Endothelial cell of umbilical vein (primary cell): ENCODE measurements at regions not wholly inside any gene's neighbourhood (a gene's known extent, or its start where the extent isn't known, plus 50 kb on each side); places are given as distances from the start of the nearest gene placed in this dataset.

Experiments used
- BruUV-seq: library from RNA; stranded (reverse); fragments of 400-500 nt; replicated peaks from 2 replicates; lab custom pipeline; 2021; lab: Mats Ljungman, UMichigan
- CTCF ChIA-PET: fragments of 300-600, 350-600 bp; sonication (Branson Sonifier 250); formaldehyde crosslinking; loops from one replicate; lab custom pipeline; 2021; ENCODE audit warnings: antibody characterized with exemption, inconsistent platforms; lab: Charles Lee
- POLR2A ChIA-PET: fragments of 300-600, 350-600 bp; sonication (Branson Sonifier 250); formaldehyde crosslinking; loops from one replicate; lab custom pipeline; 2021; ENCODE audit warnings: antibody characterized with exemption, inconsistent platforms; lab: Charles Lee
- DNase-seq: peaks from one replicate; pipeline ENCODE4 v3.0.0-alpha.2; 2011; ENCODE audit warnings: low read depth, low spot score
- FAIRE-seq: peaks from 2 replicates; lab custom pipeline; 2011; peaks lifted over from hg19 to GRCh38; lab: Jason Lieb, UNC
- H2AFZ ChIP-seq: 2 replicates; pipeline ENCODE4 v1.6.0; 2012; ENCODE audit warnings: low read depth, low read length, control low read depth, inconsistent platforms
- H3K27ac ChIP-seq: 2 replicates; pipeline ENCODE4 v1.5.1; 2011; ENCODE audit warnings: low read depth, mild to moderate bottlenecking, control low read depth, low read length, moderate library complexity; ENCODE audit not compliant: insufficient read depth
- H3K27me3 ChIP-seq, 2 experiments: 2 replicates each; pipeline versions ENCODE4 v1.6.0 to v1.6.1; 2011; ENCODE audit warnings: low read length in 2 of 2, mixed read lengths in 1 of 2; ENCODE audit not compliant: control insufficient read depth in 2 of 2, insufficient read depth in 2 of 2
- H3K36me3 ChIP-seq, 2 experiments: 2 replicates in 1 of 2; 3 replicates in 1 of 2; pipeline ENCODE4 v1.5.1; 2011; ENCODE audit warnings: low read length in 2 of 2, mild to moderate bottlenecking in 1 of 2, moderate library complexity in 1 of 2; ENCODE audit not compliant: control insufficient read depth in 2 of 2, insufficient read depth in 2 of 2; ENCODE audit errors: extremely low read depth in 1 of 2
- H3K4me1 ChIP-seq: 3 replicates; pipeline ENCODE4 v1.5.1; 2011; ENCODE audit warnings: mild to moderate bottlenecking, low read length; ENCODE audit not compliant: control insufficient read depth, insufficient read depth; ENCODE audit errors: extremely low read depth
- H3K4me2 ChIP-seq: 2 replicates; pipeline ENCODE4 v1.6.1; 2011; ENCODE audit warnings: low read length, control low read depth, mixed read lengths; ENCODE audit not compliant: insufficient read depth
- H3K4me3 ChIP-seq, 3 experiments: fragments of 200-600 bp in 1 of 3; sonication (generic), shearing (Covaris generic) in 1 of 3; replicated peaks in 1 of 3; 2 replicates each; pipeline ENCODE4 v1.5.1; 2011 to 2016; ENCODE audit warnings: control low read depth in 3 of 3, low read length in 3 of 3, mild to moderate bottlenecking in 2 of 3, inconsistent platforms in 1 of 3, low read depth in 1 of 3, moderate library complexity in 1 of 3; ENCODE audit not compliant: insufficient read depth in 1 of 3
- H3K79me2 ChIP-seq: 2 replicates; pipeline ENCODE4 v1.6.0; 2012; ENCODE audit warnings: low read length, inconsistent platforms; ENCODE audit not compliant: control insufficient read depth, insufficient read depth
- H3K9ac ChIP-seq: replicated peaks from 2 replicates; pipeline ENCODE3; 2011; ENCODE audit warnings: low read length, control low read depth; ENCODE audit not compliant: insufficient read depth; ENCODE audit errors: extremely low read depth
- H3K9me1 ChIP-seq: replicated peaks from 3 replicates; pipeline ENCODE4 v1.6.0; 2011; ENCODE audit warnings: mild to moderate bottlenecking, low read length; ENCODE audit not compliant: control insufficient read depth, insufficient read depth; ENCODE audit errors: extremely low read depth
- H3K9me3 ChIP-seq: replicated peaks from 2 replicates; pipeline ENCODE4 v1.5.1; 2012; ENCODE audit warnings: low read length, inconsistent platforms; ENCODE audit not compliant: control insufficient read depth, insufficient read depth
- H4K20me1 ChIP-seq: replicated peaks from 2 replicates; pipeline ENCODE3; 2011; ENCODE audit warnings: mild to moderate bottlenecking, low read length; ENCODE audit not compliant: control insufficient read depth, insufficient read depth; ENCODE audit errors: extremely low read depth
- CTCF ChIP-seq, 2 donors: IDR thresholded peaks; 1 replicate in 1 of 2; 2 replicates in 1 of 2; pipeline ENCODE4 v1.5.1; 2011; ENCODE audit warnings: low read length in 2 of 2, mild to moderate bottlenecking in 2 of 2, moderate library complexity in 2 of 2, control low read depth in 1 of 2, inconsistent platforms in 1 of 2, low read depth in 1 of 2; ENCODE audit not compliant: insufficient read depth in 1 of 2; ENCODE audit errors: extremely low read depth in 1 of 2
- FOS ChIP-seq: IDR thresholded peaks from 2 replicates; pipeline ENCODE4 v1.6.1; 2011; ENCODE audit warnings: mild to moderate bottlenecking, low read length, moderate library complexity, borderline replicate concordance; ENCODE audit not compliant: insufficient read depth
- GATA2 ChIP-seq: IDR thresholded peaks from 2 replicates; pipeline ENCODE4 v1.7.0; 2011; ENCODE audit warnings: low read depth, mild to moderate bottlenecking, moderate library complexity, mixed read lengths, low read length; ENCODE audit not compliant: insufficient read length, insufficient read depth
- JUN ChIP-seq: IDR thresholded peaks from 2 replicates; pipeline ENCODE4 v1.6.1; 2011; ENCODE audit warnings: borderline replicate concordance, low read depth; ENCODE audit not compliant: insufficient read length, insufficient read depth
- MAX ChIP-seq: IDR thresholded peaks from 2 replicates; pipeline ENCODE4 v1.6.1; 2011; ENCODE audit not compliant: insufficient read depth, insufficient read length
- MYC ChIP-seq: IDR thresholded peaks from one replicate; pipeline ENCODE4 v1.6.1; 2011; ENCODE audit warnings: mild to moderate bottlenecking, low read depth, low read length
- POLR2A ChIP-seq: IDR thresholded peaks from 2 replicates; pipeline ENCODE4 v1.6.1; 2012; ENCODE audit warnings: low read depth, mild to moderate bottlenecking, control low read depth, low read length
- POLR2AphosphoS5 ChIP-seq: IDR thresholded peaks from 2 replicates; pipeline ENCODE4 v1.6.1; 2012; ENCODE audit warnings: low read depth, mild to moderate bottlenecking, control low read depth, low read length, moderate library complexity; ENCODE audit not compliant: insufficient read depth
- dilution Hi-C: fragments of 300-500 bp; cut with MboI; formaldehyde crosslinking; loops from one replicate; pipeline ENCODE4 v1.15.0; 2019; ENCODE audit warnings: low sequenced_read_pairs; ENCODE audit not compliant: extremely low pct_ligation_motif_present
- intact Hi-C: fragments of 100-400 bp; cut with micrococcal nuclease; formaldehyde crosslinking; loops from one replicate; pipeline ENCODE4 v1.10.0; 2022

DNA sequence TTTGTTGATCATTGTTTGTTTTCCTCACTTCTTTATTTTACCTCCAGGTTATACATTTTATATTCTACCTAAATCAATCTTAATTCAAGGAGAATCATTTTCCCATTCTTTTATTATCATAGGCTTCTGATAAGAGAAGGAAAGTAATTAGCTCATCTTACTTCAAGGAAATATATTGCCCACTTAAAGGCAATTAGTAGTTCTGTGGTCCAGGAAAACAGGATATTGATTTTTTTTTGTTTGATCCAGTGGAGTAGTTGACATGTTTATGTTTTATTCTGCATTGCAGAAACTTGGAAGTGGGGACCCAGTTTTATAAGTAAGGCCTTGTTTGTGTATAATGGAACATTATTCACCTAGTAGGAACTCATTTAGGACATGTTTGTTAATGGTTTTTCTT lies 390.6 kb downstream of the NDFIP2 start:
- intact Hi-C loops, result loop anchor here (5.0 kb wide), 1 partner anchor 194 kb away; no protein-coding TSS in a partner anchor
- no peaks in the 10 kb centered on the region for H4K20me1 ChIP-seq
- H3K4me3 ChIP-seq, result no peak overlapping the region
- peaks cover 11% of the 10 kb centered on the region for H3K4me1 ChIP-seq
- H3K27me3 ChIP-seq, result no peaks in the 10 kb centered on the region
- DNase-seq, result no peak
- BruUV-seq, result no TSS peak
- no peaks in the 10 kb centered on the region for H3K9me1 ChIP-seq
- no peaks in the 10 kb centered on the region for H3K36me3 ChIP-seq
- H3K27ac ChIP-seq, result no peak overlapping the region
- H3K4me2 ChIP-seq, result no peak overlapping the region
- TF ChIP-seq POLR2AphosphoS5, result no peak
- no peak for TF ChIP-seq JUN
- no peak for TF ChIP-seq MYC
- TF ChIP-seq CTCF (IDR thresholded peaks at IDR 0.05; ENCODE audit: extremely low read depth in 1 of 2, insufficient read depth in 1 of 2, low read depth in 1 of 2, low read length in 2 of 2), result no peak
- TF ChIP-seq MAX, result no peak
- ChIA-PET CTCF (interaction anchor here (1.3 kb wide), 1 partner anchor 15 kb away, joined by 3 read pairs; no protein-coding TSS in a partner anchor), POLR2A (no interaction called here)
- no peak for FAIRE-seq
- H3K9me3 ChIP-seq, result no peaks in the 10 kb centered on the region
- dilution Hi-C loops, result no loop called here
- H3K79me2 ChIP-seq, result no peaks in the 10 kb centered on the region
- no peak overlapping the region for H2AFZ ChIP-seq
- H3K9ac ChIP-seq, result no peak overlapping the region

DNA sequence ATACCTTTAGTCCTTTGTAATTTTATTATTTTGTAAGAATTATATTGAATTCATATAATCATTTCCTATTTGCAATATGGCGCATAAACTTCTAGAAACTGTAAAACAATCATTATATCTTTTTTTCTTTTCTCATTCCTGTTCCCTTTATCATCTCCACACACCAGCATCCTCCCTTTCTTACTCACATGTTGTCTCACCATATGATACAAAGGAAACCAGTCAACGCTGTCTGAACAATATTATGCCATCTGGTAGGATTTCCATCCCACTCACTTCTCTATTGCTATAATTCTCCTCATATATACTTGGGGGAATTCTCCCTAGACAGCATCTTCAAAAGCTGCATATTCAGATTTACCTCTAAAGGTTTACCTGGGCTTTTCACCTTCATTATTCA lies 389.8 kb downstream of the NDFIP2 start:
- Histone ChIP-seq H3K9ac (no peak overlapping the region), H3K27ac (no peak overlapping the region), H3K79me2 (no peaks in the 10 kb centered on the region), H3K27me3 (no peaks in the 10 kb centered on the region), H2AFZ (no peak overlapping the region), H3K9me3 (no peaks in the 10 kb centered on the region), H3K4me2 (no peak overlapping the region), H3K4me1 (peaks cover 11% of the 10 kb centered on the region), H4K20me1 (no peaks in the 10 kb centered on the region), H3K9me1 (no peaks in the 10 kb centered on the region), H3K36me3 (no peaks in the 10 kb centered on the region), H3K4me3 (no peak overlapping the region)
- POLR2A ChIA-PET, result interaction anchor here (0.6 kb wide), 1 partner anchor 55 kb away, joined by 3 read pairs; no protein-coding TSS in a partner anchor
- TF ChIP-seq FOS (no peak), GATA2 (no peak), MYC (no peak), POLR2A (no peak), JUN (no peak), MAX (no peak), CTCF (IDR thresholded peaks at IDR 0.05; ENCODE audit: extremely low read depth in 1 of 2, insufficient read depth in 1 of 2, low read depth in 1 of 2, low read length in 2 of 2) (no peak)
- intact Hi-C loops, result loop anchor here (5.0 kb wide), 1 partner anchor 193 kb away; no protein-coding TSS in a partner anchor
- no TSS peak for BruUV-seq
- dilution Hi-C loops, result no loop called here
- DNase-seq, result peak; percentile 10
- CTCF ChIA-PET, result interaction anchor here (0.7 to 1.4 kb wide), 2 partner anchors 25 to 471 kb away, joined by 3 read pairs; no protein-coding TSS in a partner anchor
- FAIRE-seq, result no peak
